ENCODE measurements at regions not wholly inside any gene's neighbourhood (a gene's known extent, or its start where the extent isn't known, plus 50 kb on each side); places are given as distances from the start of the nearest gene placed in this dataset.

DNA sequence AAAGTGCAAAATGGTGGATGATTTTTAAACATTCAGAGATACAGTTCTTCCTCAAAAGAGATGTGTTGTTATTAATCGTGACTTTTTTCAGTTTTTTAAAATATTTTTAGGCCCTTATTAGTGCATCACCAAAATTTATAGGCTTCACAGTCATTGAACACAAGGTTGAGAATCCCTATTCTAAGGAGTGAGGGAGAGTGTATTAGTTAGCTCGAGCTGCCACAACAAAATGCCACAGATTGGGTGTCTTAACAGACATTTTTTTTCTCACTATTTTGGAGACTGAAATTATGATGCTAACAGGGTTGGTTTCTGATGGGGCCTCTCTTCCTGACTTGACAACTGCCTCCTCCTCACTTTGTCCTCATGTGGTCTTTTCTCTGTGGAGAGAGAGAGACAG, 145.9 kb upstream of the TPRG1 start:
- intact Hi-C loops (cut with DNase I): no loop called here
- no peak for DNase-seq

- intact Hi-C loops (cut with DNase I): no loop called here
- DNase-seq: no peak
Measured at GRCh38 chr3:189027626-189028155, 144.1 kb upstream of the TPRG1 start.

DNA sequence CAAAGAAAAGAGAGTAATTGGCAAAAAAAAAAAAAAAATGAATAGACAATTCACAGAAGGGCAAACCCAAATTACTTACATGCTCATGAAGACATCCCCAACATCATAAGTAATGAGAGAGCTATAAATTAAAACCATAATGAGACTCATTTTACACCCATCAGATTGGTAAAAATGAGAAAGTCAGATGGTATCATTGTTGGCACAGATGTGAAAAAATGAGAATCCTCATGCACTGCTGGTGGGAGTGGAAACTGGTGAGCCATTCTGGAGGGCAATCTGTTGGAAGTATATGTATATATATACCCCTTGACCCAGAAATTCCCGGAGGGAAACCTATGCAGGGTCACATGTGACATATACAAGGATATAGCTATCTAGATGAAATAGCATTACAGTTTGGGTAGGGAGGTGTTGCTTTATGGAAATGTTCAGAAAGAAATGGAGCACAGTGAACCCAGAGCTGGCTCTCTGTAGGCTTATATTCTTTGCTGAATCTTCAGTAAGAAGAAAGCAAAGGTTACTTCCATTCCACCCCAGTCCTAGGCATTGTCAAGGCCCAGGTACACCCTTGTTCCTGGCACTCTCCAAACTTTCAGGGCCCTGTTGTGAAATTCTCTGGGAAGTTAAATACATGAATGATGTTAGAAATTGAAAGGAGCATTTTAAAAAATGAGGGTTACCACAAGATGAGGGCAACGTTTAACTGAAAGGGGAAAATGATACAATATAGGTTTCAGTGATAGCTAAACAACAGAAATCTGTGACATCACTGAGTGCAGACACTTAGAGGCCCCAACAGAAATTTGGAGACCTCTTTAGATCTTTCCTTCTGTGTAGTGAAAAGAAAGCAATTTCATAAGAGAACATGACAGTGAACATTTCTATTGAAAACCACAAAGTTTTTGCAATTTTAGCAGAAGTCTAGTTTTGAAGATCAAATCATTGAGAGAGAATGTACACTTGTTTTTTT, 132.7 kb upstream of the TPRG1 start:
- no peak for DNase-seq
- intact Hi-C loops (cut with DNase I): no loop called here

DNA sequence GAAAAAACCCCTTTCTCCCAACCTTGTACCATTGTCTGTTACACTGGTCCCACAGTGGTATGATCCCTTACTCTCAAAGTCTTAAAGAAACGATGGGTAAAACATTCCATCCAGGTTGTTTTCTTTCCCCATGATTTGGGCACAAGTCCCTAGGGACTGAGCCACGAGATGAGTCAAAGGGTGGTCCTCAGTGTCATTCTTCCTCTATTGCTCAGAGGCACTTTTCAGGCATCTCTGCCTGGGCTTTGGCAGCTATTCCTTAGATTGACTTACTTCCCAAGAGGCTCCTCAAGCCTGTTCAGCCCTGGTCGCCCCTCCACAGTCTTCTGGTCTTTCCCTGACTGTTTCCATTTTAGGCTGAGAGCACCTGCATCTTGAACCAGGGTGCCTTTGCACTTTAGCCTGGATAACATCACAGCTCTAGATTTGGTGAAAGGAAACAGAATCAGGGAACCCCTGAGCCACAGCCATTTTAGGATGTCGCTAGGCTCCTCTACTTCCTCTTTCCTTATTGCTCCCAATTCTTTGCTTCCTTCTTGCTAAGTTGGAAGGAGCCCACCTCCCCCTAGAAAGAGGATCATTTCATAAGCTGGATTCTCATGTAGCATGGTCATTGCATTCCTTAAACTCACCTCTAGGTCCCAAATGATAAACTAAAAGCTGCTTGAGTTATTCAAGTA, 131.0 kb upstream of the TPRG1 start:
- no peak for DNase-seq
- intact Hi-C loops (cut with DNase I): no loop called here

- DNase-seq: peak in 24 of 42 donors; percentile 3 to 51 (median 26)
- intact Hi-C loops (cut with DNase I): no loop called here
Measured at GRCh38 chr3:189041482-189042090, 130.2 kb upstream of the TPRG1 start.

DNA sequence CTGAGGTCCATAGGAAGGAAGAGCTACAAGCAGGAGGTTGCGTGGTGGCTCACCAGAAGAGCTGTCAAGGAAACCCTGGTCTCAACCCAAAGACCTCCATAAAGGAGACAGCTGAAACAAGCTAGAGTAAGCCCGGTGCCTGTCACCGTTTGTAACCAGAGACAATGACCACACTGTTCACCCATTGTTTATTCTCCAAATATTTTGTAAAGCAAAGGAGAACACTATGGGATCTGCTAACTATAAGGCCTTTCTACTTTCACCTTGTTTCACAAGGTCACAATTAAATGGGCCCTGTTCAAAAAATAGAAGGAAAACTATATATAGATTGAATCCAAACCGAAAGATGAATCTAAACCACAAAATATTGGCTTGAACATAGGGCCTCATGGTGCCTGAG, 128.9 kb upstream of the TPRG1 start:
- intact Hi-C loops (cut with DNase I): no loop called here
- no peak for DNase-seq

DNA sequence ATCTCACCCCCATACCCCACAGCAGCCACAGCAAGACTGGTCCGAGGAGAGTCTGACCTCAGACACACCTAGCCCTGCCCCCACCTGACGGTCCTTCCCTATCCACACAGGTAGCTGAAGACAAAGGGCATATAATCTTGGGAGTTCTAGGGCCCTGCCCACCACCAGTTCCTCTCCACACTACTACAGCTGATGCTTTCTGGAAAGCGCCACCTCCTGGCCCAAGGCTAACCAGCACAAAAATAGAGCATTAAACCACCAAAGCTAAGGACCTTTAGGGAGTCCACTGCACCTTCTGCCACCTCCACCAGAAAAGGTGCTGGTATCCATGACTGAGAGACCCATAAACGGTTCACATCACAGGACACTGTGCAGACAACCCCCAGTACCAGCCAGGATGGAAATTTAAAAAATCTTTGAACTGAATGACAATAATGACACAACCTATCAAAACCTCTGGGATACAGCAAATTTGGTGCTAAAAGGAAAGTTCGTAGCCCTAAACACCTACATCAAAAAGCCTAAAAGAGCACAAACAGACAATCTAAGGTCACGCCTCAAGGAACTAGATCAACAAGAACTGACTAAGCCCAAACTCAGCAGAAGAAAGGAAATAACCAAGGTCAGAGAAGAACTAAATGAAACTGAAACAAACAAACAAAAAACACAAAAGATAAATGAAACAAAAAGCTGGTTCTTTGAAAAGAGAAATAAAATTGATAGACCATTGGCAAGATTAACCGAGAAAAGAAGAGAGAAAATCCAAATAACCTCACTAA, 122.1 kb upstream of the TPRG1 start:
- intact Hi-C loops (cut with DNase I): no loop called here
- no peak for DNase-seq

GRCh38 chr3:189053322-189053721, 118.4 kb upstream of the TPRG1 start:
- intact Hi-C loops (cut with DNase I): no loop called here
- DNase-seq: no peak

DNA sequence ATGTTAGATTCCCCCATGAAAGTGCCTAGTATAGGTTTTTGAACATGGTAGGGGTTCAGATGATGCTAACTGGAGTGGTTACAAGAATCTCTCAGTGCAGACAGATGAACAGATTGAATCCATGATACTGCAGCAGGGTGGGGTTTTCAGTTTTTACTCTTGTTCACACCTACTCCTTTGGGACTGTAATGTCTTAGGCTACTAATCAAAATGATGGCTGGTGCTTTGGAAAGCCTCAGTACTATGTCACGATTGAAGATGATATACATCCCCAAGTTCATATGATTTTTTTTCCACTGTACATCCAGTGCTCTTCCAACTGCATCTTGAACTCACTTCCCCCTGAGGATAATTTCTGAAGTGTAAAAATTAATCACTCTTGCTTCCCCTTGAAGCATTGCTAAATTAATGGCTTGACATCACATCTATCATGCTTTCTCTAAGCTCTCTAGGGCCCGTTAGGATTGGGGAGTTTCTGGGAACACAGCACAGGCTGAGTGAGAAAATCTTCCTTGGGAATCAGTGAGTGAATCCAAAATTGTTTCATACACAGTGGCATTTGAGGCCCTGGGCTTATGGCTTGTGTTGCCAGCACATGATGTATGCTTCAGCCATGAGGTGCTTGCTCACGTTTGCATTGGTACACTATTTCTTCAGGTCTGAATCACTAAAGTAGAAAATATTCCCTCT, 115.0 kb upstream of the TPRG1 start:
- intact Hi-C loops (cut with DNase I): no loop called here
- no peak for DNase-seq

GRCh38 chr3:189057369-189057768, 114.4 kb upstream of the TPRG1 start:
- intact Hi-C loops (cut with DNase I): no loop called here
- no peak for DNase-seq

- DNase-seq: no peak
- intact Hi-C loops (cut with DNase I): no loop called here
Measured at GRCh38 chr3:189058071-189058470, 113.7 kb upstream of the TPRG1 start.

DNA sequence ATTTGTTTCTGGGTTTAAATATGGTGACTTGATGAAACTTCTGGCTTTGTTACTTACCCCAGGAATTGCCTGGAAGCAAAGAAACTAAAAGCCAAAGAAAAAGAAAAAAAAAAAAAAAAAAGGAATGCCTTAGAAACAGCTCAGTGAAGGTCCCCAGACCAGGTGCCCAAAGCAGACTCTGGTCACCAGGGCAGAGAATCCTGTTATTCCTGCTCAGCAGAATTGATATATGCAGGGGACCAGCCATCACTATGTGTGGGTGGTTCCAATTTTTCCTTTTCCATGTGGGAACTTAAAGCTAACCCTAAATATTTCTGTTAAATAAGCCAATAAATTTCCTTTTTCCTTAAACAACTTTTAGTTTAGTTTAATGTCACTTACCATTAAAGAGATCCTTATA, 100.8 kb upstream of the TPRG1 start:
- intact Hi-C loops (cut with DNase I): no loop called here
- no peak for DNase-seq

GRCh38 chr3:189071446-189071845, 100.3 kb upstream of the TPRG1 start:
- peak in 5 of 42 donors; percentile 7 to 46 (median 17) for DNase-seq

GRCh38 chr3:189076449-189076848, 95.3 kb upstream of the TPRG1 start:
- intact Hi-C loops (cut with DNase I): no loop called here
- no peak for DNase-seq

More at GRCh38 chr3:189071446-189071845, 100.3 kb upstream of the TPRG1 start:
- intact Hi-C loops (cut with DNase I): no loop called here

DNA sequence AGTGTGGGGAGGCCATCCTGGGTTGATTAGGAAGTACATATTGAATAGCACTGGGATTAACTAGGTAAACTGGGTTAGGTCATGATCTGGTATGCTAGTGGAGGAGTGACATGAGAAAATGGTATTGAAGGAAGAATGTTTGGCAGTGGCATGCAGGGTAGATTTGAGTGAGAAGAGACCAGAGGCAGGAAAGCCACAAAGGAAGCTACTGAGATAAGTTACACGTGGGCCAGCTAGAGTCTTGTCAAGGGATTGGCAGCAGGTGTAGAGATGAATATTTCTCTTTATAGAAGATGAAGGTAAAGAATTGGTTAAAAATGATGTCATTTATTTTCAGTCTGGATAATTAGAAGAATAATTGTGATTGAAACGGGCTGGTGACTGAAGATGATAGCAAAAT, 91.0 kb upstream of the TPRG1 start:
- intact Hi-C loops (cut with DNase I): no loop called here
- no peak for DNase-seq

DNA sequence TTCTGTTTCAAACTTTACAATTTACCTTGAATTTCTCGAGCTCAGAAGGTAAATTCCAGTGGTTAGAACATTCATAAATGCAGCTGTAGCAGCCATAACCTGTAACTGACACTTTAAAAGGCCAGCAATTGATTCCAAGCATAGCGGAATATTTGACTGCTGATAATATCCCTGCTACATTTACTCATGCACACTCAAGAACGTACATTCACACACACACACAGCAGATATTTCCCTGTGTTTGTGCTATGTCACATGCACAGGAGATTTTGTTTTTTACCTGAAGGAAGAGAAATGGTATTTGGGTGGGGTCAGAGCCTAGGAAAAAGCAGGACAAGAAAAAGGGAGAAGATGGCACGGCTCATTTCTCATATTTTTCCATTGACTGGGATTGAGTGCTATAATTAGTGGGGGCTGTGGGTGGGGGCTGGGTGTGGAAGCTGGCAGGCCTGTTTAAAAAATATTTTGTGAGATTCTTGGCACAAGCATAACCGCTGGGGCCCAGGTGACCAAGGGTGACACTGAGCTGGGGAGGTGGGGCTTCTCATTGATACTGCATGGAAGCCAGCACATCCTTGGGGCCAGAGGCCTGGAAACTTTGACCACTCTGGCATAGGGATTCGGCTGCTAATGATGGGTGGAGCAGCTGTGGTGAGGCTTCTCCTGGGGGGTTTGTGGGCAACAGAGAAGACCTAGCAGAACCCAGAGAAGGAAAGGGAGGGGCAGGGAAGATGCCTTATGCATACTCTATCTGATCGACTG, 88.9 kb upstream of the TPRG1 start:
- intact Hi-C loops (cut with DNase I): no loop called here

DNA sequence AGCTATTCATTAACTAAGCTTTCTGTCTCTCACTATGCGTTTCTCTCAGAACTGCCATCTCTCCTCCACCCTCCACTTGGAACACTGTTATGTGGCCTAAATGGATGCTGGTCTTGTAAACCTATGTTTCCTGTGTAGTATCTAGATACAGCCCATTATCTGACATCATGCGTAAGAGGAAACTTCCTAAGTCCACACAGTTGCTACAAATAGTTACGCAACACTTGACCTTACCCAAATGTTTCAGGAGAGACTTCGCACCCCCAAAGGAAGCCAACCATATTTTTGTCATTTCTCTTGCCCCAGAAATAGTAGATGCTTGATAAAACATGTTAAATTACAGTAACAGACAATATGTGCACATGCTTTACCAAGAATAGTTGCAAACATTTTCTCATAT, 87.2 kb upstream of the TPRG1 start:
- intact Hi-C loops (cut with DNase I): no loop called here
- DNase-seq: no peak

More for the DNA sequence above, 88.9 kb upstream of the TPRG1 start:
- no peak for DNase-seq

- intact Hi-C loops (cut with DNase I): no loop called here
- DNase-seq: no peak
Measured at GRCh38 chr3:189092547-189092946, 79.2 kb upstream of the TPRG1 start.
